Uterus (tissue), 2 donors: ENCODE measurements at regions not wholly inside any gene's neighbourhood (a gene's known extent, or its start where the extent isn't known, plus 50 kb on each side); places are given as distances from the start of the nearest gene placed in this dataset.

Experiments used
- CTCF ChIP-seq, 4 experiments: fragments of 200-600 bp in 2 of 4; fragments of 450-650 bp in 2 of 4; sonication (generic) in 2 of 4; IDR thresholded peaks; one replicate each; pipeline ENCODE4 v1.5.1; 2016 to 2019; ENCODE audit warnings: antibody characterized with exemption in 4 of 4, mild to moderate bottlenecking in 2 of 4, moderate library complexity in 1 of 4
- POLR2A ChIP-seq, 2 donors: fragments of 450-650 bp; IDR thresholded peaks; one replicate each; pipeline ENCODE4 v1.6.1; 2016; ENCODE audit warnings: antibody characterized with exemption in 2 of 2, mild to moderate bottlenecking in 1 of 2, moderate library complexity in 1 of 2

DNA sequence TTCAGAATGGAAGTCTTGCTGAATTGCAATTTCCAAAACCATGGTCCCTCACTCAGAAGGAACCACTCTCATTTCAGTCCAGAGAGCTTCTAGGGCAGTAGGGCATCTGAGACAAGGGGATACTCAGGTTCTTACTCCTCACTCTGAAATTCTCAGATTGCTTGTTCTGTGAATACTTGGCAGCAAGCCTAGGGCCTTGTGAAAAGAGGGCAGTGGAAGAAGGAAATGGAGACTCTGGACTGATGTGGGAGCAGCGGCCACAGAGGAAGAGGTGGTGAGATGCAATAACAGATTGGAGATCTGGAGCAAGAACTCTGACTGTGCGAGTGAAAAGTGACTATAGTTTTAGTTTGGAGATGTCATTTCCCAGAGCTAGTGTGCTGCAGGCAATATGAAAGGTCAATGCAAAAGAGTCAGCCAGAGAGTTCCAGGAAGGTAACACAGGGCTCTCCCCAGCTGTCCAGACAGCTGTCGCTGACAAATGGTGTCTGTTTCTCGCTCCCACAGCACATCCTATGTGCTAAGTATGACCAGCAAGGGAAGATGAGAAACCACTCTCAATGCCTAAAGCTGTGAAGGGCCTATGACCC lies 291.6 kb upstream of the KIAA1217 start:
- TF ChIP-seq CTCF (IDR thresholded peaks at IDR 0.05) (no peak), POLR2A (IDR thresholded peaks at IDR 0.05) (no peak)
